Liver (tissue), 7 donors: ENCODE measurements at regions not wholly inside any gene's neighbourhood (a gene's known extent, or its start where the extent isn't known, plus 50 kb on each side); places are given as distances from the start of the nearest gene placed in this dataset.

Experiments used
- DNase-seq: peaks from one replicate; pipeline ENCODE4 v3.0.0-alpha.2; 2017; ENCODE audit warnings: low spot score
- H3K27ac ChIP-seq, 2 donors: one replicate each; pipeline ENCODE4 v1.7.0; 2013; ENCODE audit warnings: inconsistent platforms in 2 of 2, low read length in 2 of 2, control low read depth in 1 of 2, low read depth in 1 of 2, mild to moderate bottlenecking in 1 of 2
- H3K27me3 ChIP-seq, 4 donors: one replicate each; pipeline versions ENCODE4 v1.6.1 to v1.7.0; 2013; ENCODE audit warnings: low read length in 3 of 4, inconsistent platforms in 1 of 4, mild to moderate bottlenecking in 1 of 4, moderate library complexity in 1 of 4; ENCODE audit not compliant: control insufficient read depth in 4 of 4, insufficient read depth in 4 of 4
- H3K36me3 ChIP-seq, 4 donors: one replicate each; pipeline versions ENCODE4 v1.6.1 to v1.7.0; 2013; ENCODE audit warnings: low read length in 3 of 4, mild to moderate bottlenecking in 3 of 4, low read depth in 1 of 4, moderate library complexity in 1 of 4; ENCODE audit not compliant: control insufficient read depth in 4 of 4, insufficient read depth in 3 of 4
- H3K4me1 ChIP-seq, 4 donors: one replicate each; pipeline versions ENCODE4 v1.6.1 to v1.7.0; 2013; ENCODE audit warnings: low read length in 3 of 4, mild to moderate bottlenecking in 3 of 4, moderate library complexity in 1 of 4; ENCODE audit not compliant: control insufficient read depth in 4 of 4, insufficient read depth in 4 of 4
- H3K4me3 ChIP-seq, 3 donors: one replicate each; pipeline versions ENCODE4 v1.6.1 to v1.7.0; 2013; ENCODE audit warnings: low read length in 3 of 3, control low read depth in 1 of 3, low read depth in 1 of 3, mild to moderate bottlenecking in 1 of 3
- H3K9ac ChIP-seq, 2 donors: one replicate each; pipeline ENCODE4 v1.7.0; 2013; ENCODE audit warnings: low read length in 2 of 2, mild to moderate bottlenecking in 2 of 2, moderate library complexity in 2 of 2, control low read depth in 1 of 2, low read depth in 1 of 2
- H3K9me3 ChIP-seq, 4 donors: one replicate each; pipeline versions ENCODE4 v1.6.1 to v1.7.0; 2013; ENCODE audit warnings: low read length in 3 of 4; ENCODE audit not compliant: control insufficient read depth in 4 of 4
- FOXA1 ChIP-seq: IDR thresholded peaks from 2 replicates; pipeline ENCODE4 v1.6.1; 2016; ENCODE audit warnings: antibody characterized with exemption
- FOXA2 ChIP-seq: IDR thresholded peaks from 2 replicates; pipeline ENCODE4 v1.6.1; 2016; ENCODE audit warnings: antibody characterized with exemption
- GABPA ChIP-seq, 2 donors: IDR thresholded peaks in 1 of 2; conservative IDR thresholded peaks in 1 of 2; 2 replicates each; pipeline ENCODE4 v1.6.1; 2016; ENCODE audit warnings: antibody characterized with exemption in 2 of 2, mild to moderate bottlenecking in 1 of 2, moderate library complexity in 1 of 2
- HNF4A ChIP-seq, 2 donors: conservative IDR thresholded peaks; 2 replicates each; pipeline ENCODE4 v1.6.1; 2016; ENCODE audit warnings: antibody characterized with exemption in 2 of 2, mild to moderate bottlenecking in 2 of 2
- HNF4G ChIP-seq: IDR thresholded peaks from 2 replicates; pipeline ENCODE4 v1.6.1; 2016; ENCODE audit warnings: antibody characterized with exemption
- JUND ChIP-seq, 2 donors: IDR thresholded peaks; 2 replicates each; pipeline ENCODE4 v1.6.1; 2016; ENCODE audit warnings: antibody characterized with exemption in 2 of 2
- NR2F2 ChIP-seq: IDR thresholded peaks from 2 replicates; pipeline ENCODE4 v1.6.1; 2016; ENCODE audit warnings: antibody characterized with exemption
- RAD21 ChIP-seq, 2 donors: IDR thresholded peaks; 2 replicates each; pipeline ENCODE4 v1.6.1; 2016; ENCODE audit warnings: antibody characterized with exemption in 2 of 2, mild to moderate bottlenecking in 2 of 2
- RXRA ChIP-seq, 2 donors: IDR thresholded peaks; 2 replicates each; pipeline ENCODE4 v1.6.1; 2017 to 2018; ENCODE audit warnings: antibody characterized with exemption in 2 of 2, mild to moderate bottlenecking in 1 of 2
- SP1 ChIP-seq: IDR thresholded peaks from 2 replicates; pipeline ENCODE4 v1.6.1; 2018; ENCODE audit warnings: antibody characterized with exemption, mild to moderate bottlenecking
- TAF1 ChIP-seq: conservative IDR thresholded peaks from 2 replicates; pipeline ENCODE4 v1.6.1; 2016; ENCODE audit warnings: antibody characterized with exemption, mild to moderate bottlenecking
- YY1 ChIP-seq: IDR thresholded peaks from 2 replicates; pipeline ENCODE4 v1.6.1; 2016; ENCODE audit warnings: antibody characterized with exemption, mild to moderate bottlenecking
- WGBS: extraction: QIAGEN DNeasy Blood & Tissue Kit; methylation state at CpG from one replicate; pipeline ENCODE4 v1.1.7; 2013; 5-methylcytosine and 5-hydroxymethylcytosine counted together
- TF ChIP-seq, protein P1 (sequence below): IDR thresholded peaks from 2 replicates; pipeline ENCODE4 v1.6.1; 2016; ENCODE audit warnings: antibody characterized with exemption, mild to moderate bottlenecking
- TF ChIP-seq, protein P2 (sequence below): IDR thresholded peaks from 2 replicates; pipeline ENCODE4 v1.6.1; 2016; ENCODE audit warnings: antibody characterized with exemption
- TF ChIP-seq, protein P3 (sequence below): IDR thresholded peaks from 2 replicates; pipeline ENCODE4 v1.6.1; 2016; ENCODE audit warnings: antibody characterized with exemption
- TF ChIP-seq, protein P4 (sequence below): IDR thresholded peaks from 2 replicates; pipeline ENCODE4 v1.6.1; 2016; ENCODE audit warnings: antibody characterized with exemption
- donor health status: healthy.
- donor health status: healthy.
- donor health status: healthy.
- donor health status: healthy.

DNA sequence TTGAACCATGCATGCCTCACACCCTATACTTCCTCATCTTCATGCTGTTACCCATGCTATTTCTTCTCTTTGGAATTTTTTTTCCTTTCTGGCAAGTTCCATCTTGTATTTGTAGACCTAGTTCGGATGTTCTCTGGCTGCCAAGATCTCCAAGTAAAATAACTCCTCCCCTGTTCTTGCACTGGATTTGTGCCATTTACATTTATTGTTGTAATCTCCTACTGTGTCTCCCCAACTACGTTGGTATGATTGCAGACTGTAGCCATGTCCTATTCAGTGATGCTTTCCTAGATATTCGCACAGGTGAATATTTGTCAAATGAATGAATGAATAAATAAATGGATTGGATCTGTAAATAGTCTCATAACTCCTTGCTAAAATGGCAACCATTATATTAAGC is 546.0 kb downstream of the MN1 start:
- TF ChIP-seq JUND (IDR thresholded peaks at IDR 0.05) (no peak), YY1 (no peak), SP1 (no peak), HNF4A (conservative IDR thresholded peaks at IDR 0.05) (no peak), RAD21 (IDR thresholded peaks at IDR 0.05) (no peak), HNF4G (no peak), TAF1 (no peak), NR2F2 (no peak)
- TF ChIP-seq, protein P1, sequence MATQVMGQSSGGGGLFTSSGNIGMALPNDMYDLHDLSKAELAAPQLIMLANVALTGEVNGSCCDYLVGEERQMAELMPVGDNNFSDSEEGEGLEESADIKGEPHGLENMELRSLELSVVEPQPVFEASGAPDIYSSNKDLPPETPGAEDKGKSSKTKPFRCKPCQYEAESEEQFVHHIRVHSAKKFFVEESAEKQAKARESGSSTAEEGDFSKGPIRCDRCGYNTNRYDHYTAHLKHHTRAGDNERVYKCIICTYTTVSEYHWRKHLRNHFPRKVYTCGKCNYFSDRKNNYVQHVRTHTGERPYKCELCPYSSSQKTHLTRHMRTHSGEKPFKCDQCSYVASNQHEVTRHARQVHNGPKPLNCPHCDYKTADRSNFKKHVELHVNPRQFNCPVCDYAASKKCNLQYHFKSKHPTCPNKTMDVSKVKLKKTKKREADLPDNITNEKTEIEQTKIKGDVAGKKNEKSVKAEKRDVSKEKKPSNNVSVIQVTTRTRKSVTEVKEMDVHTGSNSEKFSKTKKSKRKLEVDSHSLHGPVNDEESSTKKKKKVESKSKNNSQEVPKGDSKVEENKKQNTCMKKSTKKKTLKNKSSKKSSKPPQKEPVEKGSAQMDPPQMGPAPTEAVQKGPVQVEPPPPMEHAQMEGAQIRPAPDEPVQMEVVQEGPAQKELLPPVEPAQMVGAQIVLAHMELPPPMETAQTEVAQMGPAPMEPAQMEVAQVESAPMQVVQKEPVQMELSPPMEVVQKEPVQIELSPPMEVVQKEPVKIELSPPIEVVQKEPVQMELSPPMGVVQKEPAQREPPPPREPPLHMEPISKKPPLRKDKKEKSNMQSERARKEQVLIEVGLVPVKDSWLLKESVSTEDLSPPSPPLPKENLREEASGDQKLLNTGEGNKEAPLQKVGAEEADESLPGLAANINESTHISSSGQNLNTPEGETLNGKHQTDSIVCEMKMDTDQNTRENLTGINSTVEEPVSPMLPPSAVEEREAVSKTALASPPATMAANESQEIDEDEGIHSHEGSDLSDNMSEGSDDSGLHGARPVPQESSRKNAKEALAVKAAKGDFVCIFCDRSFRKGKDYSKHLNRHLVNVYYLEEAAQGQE = no peak
- TF ChIP-seq, protein P2, sequence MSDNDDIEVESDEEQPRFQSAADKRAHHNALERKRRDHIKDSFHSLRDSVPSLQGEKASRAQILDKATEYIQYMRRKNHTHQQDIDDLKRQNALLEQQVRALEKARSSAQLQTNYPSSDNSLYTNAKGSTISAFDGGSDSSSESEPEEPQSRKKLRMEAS = no peak
- TF ChIP-seq, protein P3, sequence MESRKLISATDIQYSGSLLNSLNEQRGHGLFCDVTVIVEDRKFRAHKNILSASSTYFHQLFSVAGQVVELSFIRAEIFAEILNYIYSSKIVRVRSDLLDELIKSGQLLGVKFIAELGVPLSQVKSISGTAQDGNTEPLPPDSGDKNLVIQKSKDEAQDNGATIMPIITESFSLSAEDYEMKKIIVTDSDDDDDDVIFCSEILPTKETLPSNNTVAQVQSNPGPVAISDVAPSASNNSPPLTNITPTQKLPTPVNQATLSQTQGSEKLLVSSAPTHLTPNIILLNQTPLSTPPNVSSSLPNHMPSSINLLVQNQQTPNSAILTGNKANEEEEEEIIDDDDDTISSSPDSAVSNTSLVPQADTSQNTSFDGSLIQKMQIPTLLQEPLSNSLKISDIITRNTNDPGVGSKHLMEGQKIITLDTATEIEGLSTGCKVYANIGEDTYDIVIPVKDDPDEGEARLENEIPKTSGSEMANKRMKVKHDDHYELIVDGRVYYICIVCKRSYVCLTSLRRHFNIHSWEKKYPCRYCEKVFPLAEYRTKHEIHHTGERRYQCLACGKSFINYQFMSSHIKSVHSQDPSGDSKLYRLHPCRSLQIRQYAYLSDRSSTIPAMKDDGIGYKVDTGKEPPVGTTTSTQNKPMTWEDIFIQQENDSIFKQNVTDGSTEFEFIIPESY = no peak
- TF ChIP-seq, protein P4, sequence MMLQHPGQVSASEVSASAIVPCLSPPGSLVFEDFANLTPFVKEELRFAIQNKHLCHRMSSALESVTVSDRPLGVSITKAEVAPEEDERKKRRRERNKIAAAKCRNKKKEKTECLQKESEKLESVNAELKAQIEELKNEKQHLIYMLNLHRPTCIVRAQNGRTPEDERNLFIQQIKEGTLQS = no peak
- Histone ChIP-seq H3K36me3 (no peaks in the 10 kb centered on the region), H3K4me3 (no peak overlapping the region), H3K4me1 (no peaks in the 10 kb centered on the region), H3K9ac (no peak overlapping the region), H3K27me3 (peaks cover 0 to 2% (median 0%) of the 10 kb centered on the region in 4 donors), H3K9me3 (peaks cover 0 to 12% (median 8%) of the 10 kb centered on the region in 4 donors), H3K27ac (no peak overlapping the region)
- 69% methylated on average over 3 of the region's 3 CpGs for WGBS
- no peak for DNase-seq

DNA sequence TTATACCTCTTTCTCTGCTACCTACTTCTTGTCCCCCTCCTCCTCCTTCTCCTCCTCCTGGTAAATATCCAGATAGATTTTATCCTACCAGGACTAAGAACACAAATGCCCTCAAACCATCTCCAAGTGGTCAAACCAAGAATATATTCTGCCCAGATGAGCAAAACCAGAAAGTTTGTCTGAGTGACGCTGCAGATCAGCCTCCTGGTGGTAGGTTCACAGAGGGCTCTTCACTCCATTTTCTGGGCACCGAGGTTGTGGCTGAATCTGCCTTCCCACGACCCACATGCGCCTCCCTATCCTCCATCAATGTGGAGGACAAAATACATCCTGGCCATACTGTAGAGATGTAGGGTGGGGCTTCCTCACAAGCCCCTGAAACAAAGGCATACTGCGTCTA is 543.6 kb downstream of the MN1 start:
- H3K27ac ChIP-seq = no peak overlapping the region
- WGBS = 74% methylated on average over 5 of the region's 5 CpGs
- no peaks in the 10 kb centered on the region for H3K27me3 ChIP-seq
- H3K36me3 ChIP-seq = no peaks in the 10 kb centered on the region
- no peak overlapping the region for H3K9ac ChIP-seq
- DNase-seq = no peak
- H3K4me3 ChIP-seq = no peak overlapping the region
- H3K9me3 ChIP-seq = peaks cover 0 to 12% (median 8%) of the 10 kb centered on the region in 4 donors
- TF ChIP-seq, protein P2 = no peak
- no peak for TF ChIP-seq TAF1
- TF ChIP-seq JUND (IDR thresholded peaks at IDR 0.05) = no peak
- TF ChIP-seq FOXA2 = no peak
- no peak for TF ChIP-seq SP1
- TF ChIP-seq HNF4A (conservative IDR thresholded peaks at IDR 0.05) = no peak
- TF ChIP-seq NR2F2 = no peak
- TF ChIP-seq FOXA1 = no peak
- TF ChIP-seq, protein P3 = no peak
- TF ChIP-seq, protein P1 = no peak
- no peak for TF ChIP-seq GABPA (IDR thresholded peaks at IDR 0.05 in 1 of 2, conservative IDR thresholded peaks at IDR 0.05 in 1 of 2)
- TF ChIP-seq YY1 = no peak
- TF ChIP-seq RXRA (IDR thresholded peaks at IDR 0.05) = no peak
- TF ChIP-seq, protein P4 = no peak
- no peaks in the 10 kb centered on the region for H3K4me1 ChIP-seq
